ENCODE measurements at regions not wholly inside any gene's neighbourhood (a gene's known extent, or its start where the extent isn't known, plus 50 kb on each side); places are given as distances from the start of the nearest gene placed in this dataset.

- no peak for DNase-seq (ENCODE audit: low read depth in 2 of 3, low spot score in 2 of 3)
Measured at GRCh38 chr2:118738524-118739308, 108.7 kb downstream of the EN1 start.

- DNase-seq (ENCODE audit: low read depth in 2 of 3, low spot score in 2 of 3): no peak
Measured at GRCh38 chr2:118738106-118738505, 109.3 kb downstream of the EN1 start.

GRCh38 chr2:118737684-118738083 lies 109.8 kb downstream of the EN1 start:
- no peak for DNase-seq (ENCODE audit: low read depth in 2 of 3, low spot score in 2 of 3)

GRCh38 chr2:118732432-118732831 lies 115.0 kb downstream of the EN1 start:
- no peak for DNase-seq (ENCODE audit: low read depth in 2 of 3, low spot score in 2 of 3)

- no peak for DNase-seq (ENCODE audit: low read depth in 2 of 3, low spot score in 2 of 3)
Measured at GRCh38 chr2:118731413-118731812, 116.0 kb downstream of the EN1 start.

- no peak for DNase-seq (ENCODE audit: low read depth in 2 of 3, low spot score in 2 of 3)
Measured at GRCh38 chr2:118730405-118730804, 117.0 kb downstream of the EN1 start.

GRCh38 chr2:118729760-118730159 lies 117.7 kb downstream of the EN1 start:
- no peak for DNase-seq (ENCODE audit: low read depth in 2 of 3, low spot score in 2 of 3)

- DNase-seq (ENCODE audit: low read depth in 2 of 3, low spot score in 2 of 3): no peak
Measured at GRCh38 chr2:118728984-118729383, 118.5 kb downstream of the EN1 start.

- no peak for DNase-seq (ENCODE audit: low read depth in 2 of 3, low spot score in 2 of 3)
Measured at GRCh38 chr2:118726821-118727220, 120.6 kb downstream of the EN1 start.

GRCh38 chr2:118723394-118723793 lies 124.1 kb downstream of the EN1 start:
- no peak for DNase-seq (ENCODE audit: low read depth in 2 of 3, low spot score in 2 of 3)

- no peak for DNase-seq (ENCODE audit: low read depth in 2 of 3, low spot score in 2 of 3)
Measured at GRCh38 chr2:118722976-118723375, 124.5 kb downstream of the EN1 start.

GRCh38 chr2:118721817-118722551 lies 125.5 kb downstream of the EN1 start:
- DNase-seq (ENCODE audit: low read depth in 2 of 3, low spot score in 2 of 3): no peak

GRCh38 chr2:118720866-118721265 lies 126.6 kb downstream of the EN1 start:
- DNase-seq (ENCODE audit: low read depth in 2 of 3, low spot score in 2 of 3): no peak

GRCh38 chr2:118718921-118719320 lies 128.5 kb downstream of the EN1 start:
- DNase-seq (ENCODE audit: low read depth in 2 of 3, low spot score in 2 of 3): no peak

GRCh38 chr2:118716102-118716501 lies 131.3 kb downstream of the EN1 start:
- DNase-seq (ENCODE audit: low read depth in 2 of 3, low spot score in 2 of 3): no peak

GRCh38 chr2:118714118-118714517 lies 133.3 kb downstream of the EN1 start:
- no peak for DNase-seq (ENCODE audit: low read depth in 2 of 3, low spot score in 2 of 3)

- DNase-seq (ENCODE audit: low read depth in 2 of 3, low spot score in 2 of 3): no peak
Measured at GRCh38 chr2:118711603-118712002, 135.8 kb downstream of the EN1 start.

GRCh38 chr2:118710481-118710880 lies 137.0 kb downstream of the EN1 start:
- DNase-seq (ENCODE audit: low read depth in 2 of 3, low spot score in 2 of 3): no peak

GRCh38 chr2:118709786-118710185 lies 137.7 kb downstream of the EN1 start:
- no peak for DNase-seq (ENCODE audit: low read depth in 2 of 3, low spot score in 2 of 3)

- DNase-seq (ENCODE audit: low read depth in 2 of 3, low spot score in 2 of 3): no peak
Measured at GRCh38 chr2:118706844-118707243, 140.6 kb downstream of the EN1 start.

GRCh38 chr2:118706371-118706770 lies 141.1 kb downstream of the EN1 start:
- DNase-seq (ENCODE audit: low read depth in 2 of 3, low spot score in 2 of 3): no peak

GRCh38 chr2:118705032-118705431 lies 142.4 kb downstream of the EN1 start:
- no peak for DNase-seq (ENCODE audit: low read depth in 2 of 3, low spot score in 2 of 3)

All from activated CD8-positive, alpha-beta memory T cell treated with anti-CD3 and anti-CD28 coated beads for 48 hours (primary cell).